HG03432 (cell line): ENCODE measurements at regions not wholly inside any gene's neighbourhood (a gene's known extent, or its start where the extent isn't known, plus 50 kb on each side); places are given as distances from the start of the nearest gene placed in this dataset.

Experiments
- ATAC-seq: cut with Tn5 transposase; IDR thresholded peaks from one replicate; pipeline ENCODE4 v1.9.1; 2021; ENCODE audit warnings: mild to moderate bottlenecking, moderate library complexity; ENCODE audit not compliant: unreplicated experiment

GRCh38 chrX:7235071-7235470 lies 87.1 kb upstream of the PUDP start:
- no peak for ATAC-seq

- no peak for ATAC-seq
These were observed 85.8 kb upstream of the PUDP start for GRCh38 chrX:7233580-7234406.

- ATAC-seq: no peak
These were observed 80.3 kb upstream of the PUDP start for GRCh38 chrX:7228226-7228625.

- ATAC-seq: no peak
These were observed 77.4 kb upstream of the PUDP start for GRCh38 chrX:7225338-7225737.

- no peak for ATAC-seq
These were observed 75.3 kb upstream of the PUDP start for GRCh38 chrX:7223271-7223670.

GRCh38 chrX:7220121-7220520 lies 72.2 kb upstream of the PUDP start:
- ATAC-seq: no peak

GRCh38 chrX:7219153-7219705 lies 71.3 kb upstream of the PUDP start:
- peak; percentile 59 for ATAC-seq

- peak; percentile 19 for ATAC-seq
These were observed 70.6 kb upstream of the PUDP start for GRCh38 chrX:7218321-7219152.

- no peak for ATAC-seq
These were observed 69.1 kb upstream of the PUDP start for GRCh38 chrX:7216981-7217587.

- no peak for ATAC-seq
These were observed 67.9 kb upstream of the PUDP start for GRCh38 chrX:7215842-7216241.

- no peak for ATAC-seq
These were observed 66.3 kb upstream of the PUDP start for GRCh38 chrX:7214251-7214650.

GRCh38 chrX:7205037-7205577 lies 57.2 kb upstream of the PUDP start:
- ATAC-seq: no peak

GRCh38 chrX:7204619-7205018 lies 56.7 kb upstream of the PUDP start:
- ATAC-seq: no peak

- no peak for ATAC-seq
These were observed 54.3 kb upstream of the PUDP start for GRCh38 chrX:7202206-7202605.

GRCh38 chrX:7201496-7201895 lies 53.5 kb upstream of the PUDP start:
- no peak for ATAC-seq

- no peak for ATAC-seq
These were observed 50.5 kb upstream of the PUDP start for GRCh38 chrX:7198499-7198898.
